Psoas muscle (tissue), 7 donors: ENCODE measurements at regions not wholly inside any gene's neighbourhood (a gene's known extent, or its start where the extent isn't known, plus 50 kb on each side); places are given as distances from the start of the nearest gene placed in this dataset.
A peak's percentile ranks its signal among the peaks of the same experiment; 100 is the strongest.
"Not testable (repeated sequence)": the region's sequence is repeated elsewhere in the genome, so short reads cannot be mapped to it uniquely, and the experiment has no call there.

Experiments used
- ATAC-seq, 4 donors: fragments of 200-7000 bp; cut with Tn5 transposase; one replicate each; pipeline ENCODE4 v1.9.1; 2020; ENCODE audit warnings: moderate library complexity in 3 of 4, mild to moderate bottlenecking in 2 of 4
- DNase-seq, 2 donors: peaks; one replicate each; pipeline ENCODE4 v3.0.0-alpha.2; 2020
- H3K27ac ChIP-seq: fragments of 200-600 bp; one replicate; pipeline ENCODE4 v1.8.0; 2022
- H3K27me3 ChIP-seq, 3 donors: fragments of 200-600 bp in 1 of 3; one replicate each; pipeline versions ENCODE4 v1.6.1 to v1.8.0; 2013 to 2022; ENCODE audit warnings: low read length in 2 of 3, mild to moderate bottlenecking in 2 of 3, moderate library complexity in 1 of 3; ENCODE audit not compliant: insufficient read depth in 3 of 3
- H3K36me3 ChIP-seq, 2 donors: fragments of 200-600 bp in 1 of 2; one replicate each; pipeline versions ENCODE4 v1.6.1 to v1.8.0; 2013 to 2022; ENCODE audit warnings: low read depth in 1 of 2, mild to moderate bottlenecking in 1 of 2, moderate library complexity in 1 of 2; ENCODE audit not compliant: insufficient read depth in 1 of 2
- H3K4me1 ChIP-seq: fragments of 200-600 bp; one replicate; pipeline ENCODE4 v1.8.0; 2022
- H3K4me3 ChIP-seq: fragments of 200-600 bp; one replicate; pipeline ENCODE4 v1.8.0; 2022; ENCODE audit warnings: mild to moderate bottlenecking
- H3K9me3 ChIP-seq: fragments of 200-600 bp; one replicate; pipeline ENCODE4 v1.8.0; 2022
- WGBS, 3 donors: extraction: QIAGEN DNeasy Blood & Tissue Kit; methylation state at CpG; one replicate each; pipeline versions ENCODE4 v1.1.6 to v1.1.7; 2013; 5-methylcytosine and 5-hydroxymethylcytosine counted together
- intact Hi-C, 2 donors: fragments of 100-400 bp; cut with DNase I; formaldehyde crosslinking; loops; one replicate each; pipeline versions ENCODE4 v1.11.0 to v1.14.2; 2022
- TF ChIP-seq, protein P1 (sequence below): fragments of 200-600 bp; IDR thresholded peaks from one replicate; pipeline ENCODE4 v1.8.0; 2022; ENCODE audit warnings: antibody characterized with exemption
- donor health status: healthy with polysubstance abuse.
- donor health status: DM: no; HTN: no; CAD: no; lungs with moderate emphysema.
- donor health status: Bipolar disorder and iron deficiency.
- donor health status: healthy.
- donor health status: DM: yes; HTN: yes; CAD: no.
- donor health status: DM: no; HTN: no; CAD: no.
- donor health status: DM: yes; HTN: yes; CAD: no.

DNA sequence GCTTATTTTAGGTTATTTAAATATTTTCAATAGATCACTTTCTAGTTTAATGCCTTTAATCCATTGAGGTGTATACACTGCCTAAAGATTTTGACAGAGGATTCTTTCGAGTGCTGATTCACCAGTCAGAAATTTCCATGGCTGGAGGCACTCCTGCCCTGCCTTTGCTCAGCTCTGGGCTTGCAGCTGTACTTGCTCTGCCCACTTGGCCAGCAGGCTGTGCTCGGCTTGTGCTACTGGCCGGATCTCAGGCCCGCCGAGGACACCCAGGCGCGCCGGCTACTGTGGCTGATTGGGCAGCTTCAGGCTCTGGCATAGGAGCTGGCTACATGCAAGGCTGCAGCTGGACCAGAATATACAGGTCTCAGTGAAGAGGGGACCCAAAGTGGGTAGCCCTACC, 675.1 kb upstream of the MMS22L start:
- TF ChIP-seq, protein P1, sequence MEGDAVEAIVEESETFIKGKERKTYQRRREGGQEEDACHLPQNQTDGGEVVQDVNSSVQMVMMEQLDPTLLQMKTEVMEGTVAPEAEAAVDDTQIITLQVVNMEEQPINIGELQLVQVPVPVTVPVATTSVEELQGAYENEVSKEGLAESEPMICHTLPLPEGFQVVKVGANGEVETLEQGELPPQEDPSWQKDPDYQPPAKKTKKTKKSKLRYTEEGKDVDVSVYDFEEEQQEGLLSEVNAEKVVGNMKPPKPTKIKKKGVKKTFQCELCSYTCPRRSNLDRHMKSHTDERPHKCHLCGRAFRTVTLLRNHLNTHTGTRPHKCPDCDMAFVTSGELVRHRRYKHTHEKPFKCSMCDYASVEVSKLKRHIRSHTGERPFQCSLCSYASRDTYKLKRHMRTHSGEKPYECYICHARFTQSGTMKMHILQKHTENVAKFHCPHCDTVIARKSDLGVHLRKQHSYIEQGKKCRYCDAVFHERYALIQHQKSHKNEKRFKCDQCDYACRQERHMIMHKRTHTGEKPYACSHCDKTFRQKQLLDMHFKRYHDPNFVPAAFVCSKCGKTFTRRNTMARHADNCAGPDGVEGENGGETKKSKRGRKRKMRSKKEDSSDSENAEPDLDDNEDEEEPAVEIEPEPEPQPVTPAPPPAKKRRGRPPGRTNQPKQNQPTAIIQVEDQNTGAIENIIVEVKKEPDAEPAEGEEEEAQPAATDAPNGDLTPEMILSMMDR: no peak
- Histone ChIP-seq H3K36me3 (no peaks in the 10 kb centered on the region), H3K27me3 (no peaks in the 10 kb centered on the region), H3K27ac (no peak overlapping the region), H3K4me1 (no peaks in the 10 kb centered on the region), H3K9me3 (no peaks in the 10 kb centered on the region), H3K4me3 (no peak overlapping the region)
- intact Hi-C loops: no loop called here
- peak; percentile 44 to 97 (median 59) for ATAC-seq
- peak; percentile 19 to 48 for DNase-seq
- 53 to 78% (median 72%) methylated on average over 8 of the region's 8 CpGs for WGBS, 3 donors

DNA sequence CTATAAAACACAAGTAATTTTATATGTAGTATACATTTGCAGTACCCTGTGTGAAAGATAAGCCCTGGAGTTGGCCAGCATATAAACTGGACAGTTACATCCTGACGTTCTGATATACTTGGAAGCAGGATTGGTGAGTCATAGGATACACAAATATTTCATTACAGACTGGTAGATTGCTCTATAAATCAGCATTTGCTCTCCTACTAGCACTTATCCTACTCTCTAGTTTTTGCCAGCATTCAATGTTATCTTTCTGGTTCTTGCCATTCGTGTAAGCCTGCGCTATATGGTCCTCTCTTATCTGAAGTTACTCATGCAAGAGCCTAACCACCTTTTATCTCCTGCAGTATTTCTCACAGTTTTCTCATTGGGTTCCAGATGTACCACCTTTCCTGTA, 680.2 kb upstream of the MMS22L start:
- no peaks in the 10 kb centered on the region for H3K9me3 ChIP-seq
- H3K36me3 ChIP-seq: no peaks in the 10 kb centered on the region
- no peak overlapping the region for H3K27ac ChIP-seq
- intact Hi-C loops: no loop called here
- TF ChIP-seq, protein P1: no peak
- ATAC-seq: peak in 1 of 4 donors; percentile 60
- no peak for DNase-seq
- 66 to 70% (median 67%) methylated on average over 3 of the region's 3 CpGs for WGBS, 3 donors
- no peaks in the 10 kb centered on the region for H3K27me3 ChIP-seq
- H3K4me3 ChIP-seq: no peak overlapping the region
- no peaks in the 10 kb centered on the region for H3K4me1 ChIP-seq

DNA sequence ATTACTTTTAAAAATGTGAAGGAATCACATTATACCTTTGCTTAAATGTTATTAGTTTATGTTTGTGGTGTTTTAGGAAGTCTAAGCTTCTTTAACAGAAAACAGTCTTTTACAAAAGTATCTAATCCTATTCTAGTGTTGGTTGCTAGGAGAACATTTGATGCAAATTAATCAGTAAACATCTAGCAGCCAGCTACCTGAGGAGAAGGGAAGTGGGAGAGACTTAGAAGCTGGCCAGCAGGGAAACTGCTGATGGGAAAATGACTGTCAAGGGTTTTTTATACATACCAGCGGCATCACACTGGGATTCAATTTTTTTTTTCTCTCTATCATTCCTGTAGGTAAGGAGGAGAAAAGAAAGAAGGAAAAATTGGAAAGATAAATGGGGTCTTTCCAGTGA, 686.0 kb upstream of the MMS22L start:
- no peak for ATAC-seq
- no peak for DNase-seq
- Histone ChIP-seq H3K4me3 (no peak overlapping the region), H3K36me3 (no peaks in the 10 kb centered on the region), H3K4me1 (no peaks in the 10 kb centered on the region), H3K9me3 (no peaks in the 10 kb centered on the region), H3K27me3 (no peaks in the 10 kb centered on the region), H3K27ac (no peak overlapping the region)
- intact Hi-C loops: no loop called here
- TF ChIP-seq, protein P1: no peak
- WGBS, 3 donors: 78 to 86% (median 84%) methylated on average over 1 of the region's 1 CpG

DNA sequence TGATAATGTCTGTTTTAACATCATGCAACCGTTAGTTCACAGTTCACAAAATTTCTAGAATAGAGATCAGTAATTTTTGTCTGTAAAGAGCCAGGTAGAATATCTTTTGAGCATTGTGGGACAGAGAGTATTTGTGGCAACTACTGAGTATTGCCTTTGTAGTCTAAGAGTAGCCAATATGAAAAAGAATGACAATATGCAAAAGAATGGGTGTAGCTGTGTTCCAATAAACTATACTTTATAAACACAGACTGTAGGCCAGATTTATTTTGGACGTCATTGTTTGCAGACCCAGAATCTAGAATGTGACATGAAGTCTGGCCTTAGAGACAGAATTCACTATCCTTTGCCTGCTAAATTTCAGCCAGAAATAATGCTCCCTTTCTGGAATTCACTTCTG, 694.1 kb upstream of the MMS22L start:
- Histone ChIP-seq H3K4me3 (no peak overlapping the region), H3K9me3 (no peaks in the 10 kb centered on the region), H3K27ac (no peak overlapping the region), H3K36me3 (no peaks in the 10 kb centered on the region), H3K27me3 (no peaks in the 10 kb centered on the region), H3K4me1 (no peaks in the 10 kb centered on the region)
- intact Hi-C loops: no loop called here
- ATAC-seq: no peak
- 62 to 66% (median 65%) methylated on average over 2 of the region's 2 CpGs for WGBS, 3 donors
- TF ChIP-seq, protein P1: no peak
- no peak for DNase-seq

DNA sequence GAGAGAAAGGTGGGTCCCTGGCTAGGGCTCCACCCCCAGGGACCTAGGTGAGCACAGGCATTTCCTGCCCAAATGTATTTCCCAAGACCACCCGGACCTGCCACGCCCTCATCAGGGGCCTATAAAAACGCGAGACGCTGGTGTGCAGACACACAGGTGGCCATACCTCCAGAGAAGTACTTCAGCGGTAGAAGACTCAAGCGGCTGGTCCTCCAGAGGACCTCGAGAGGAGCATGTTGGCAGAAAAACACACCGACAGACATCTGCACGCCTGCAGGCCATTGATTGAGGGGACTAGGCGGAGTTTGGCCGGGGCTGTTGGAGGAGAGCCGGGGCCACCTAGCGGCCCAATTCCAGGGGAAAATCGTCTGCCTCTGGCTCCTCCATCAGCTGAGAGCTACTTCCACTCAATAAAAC, 695.8 kb upstream of the MMS22L start:
- 84 to 86% (median 84%) methylated on average over 15 of the region's 15 CpGs for WGBS, 3 donors
- no peaks in the 10 kb centered on the region for H3K9me3 ChIP-seq
- TF ChIP-seq, protein P1: no peak
- no peaks in the 10 kb centered on the region for H3K27me3 ChIP-seq
- no peak overlapping the region for H3K4me3 ChIP-seq
- DNase-seq: no peak
- H3K36me3 ChIP-seq: no peaks in the 10 kb centered on the region
- no peaks in the 10 kb centered on the region for H3K4me1 ChIP-seq
- ATAC-seq: no peak
- H3K27ac ChIP-seq: no peak overlapping the region
- intact Hi-C loops: no loop called here

DNA sequence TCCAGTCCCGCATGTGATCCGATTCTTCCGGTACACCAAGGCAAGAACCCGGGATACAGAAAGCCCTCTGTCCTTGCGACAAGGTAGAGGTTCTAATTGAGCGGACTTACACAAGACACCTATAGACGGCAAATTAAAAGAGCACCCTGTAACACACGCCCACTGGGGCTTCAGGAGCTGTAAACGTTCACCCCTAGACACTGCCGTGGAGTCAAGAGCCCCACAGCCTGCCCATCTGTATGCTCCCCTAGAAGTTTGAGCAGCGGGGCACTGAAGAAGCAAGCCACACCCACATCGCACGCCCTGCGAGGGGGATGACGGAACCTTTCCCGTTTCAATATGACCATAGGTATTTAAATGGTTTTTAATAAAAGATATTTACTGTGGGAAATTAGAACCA, 696.3 kb upstream of the MMS22L start:
- H3K4me3 ChIP-seq, H3K27ac ChIP-seq, H3K9me3 ChIP-seq, H3K4me1 ChIP-seq, ATAC-seq, DNase-seq, intact Hi-C loops, H3K36me3 ChIP-seq, H3K27me3 ChIP-seq: not testable (repeated sequence)
- 91 to 93% (median 93%) methylated on average over 16 of the region's 16 CpGs for WGBS, 3 donors
